Neural crest cell (in vitro differentiated cells): ENCODE measurements at regions not wholly inside any gene's neighbourhood (a gene's known extent, or its start where the extent isn't known, plus 50 kb on each side); places are given as distances from the start of the nearest gene placed in this dataset.

Experiments used
- DNase-seq: peaks from one replicate; pipeline ENCODE4 v3.0.0; 2021; ENCODE audit warnings: low read depth, mixed read lengths, low spot score
- H3K27ac Mint-ChIP-seq: one replicate; pipeline ENCODE4 v1.8.0; 2021; ENCODE audit warnings: mild to moderate bottlenecking, mixed read lengths; ENCODE audit not compliant: unreplicated experiment
- H3K27me3 Mint-ChIP-seq: 2 replicates; pipeline ENCODE4 v1.8.0; 2021; ENCODE audit warnings: low read depth, mild to moderate bottlenecking, mixed read lengths
- H3K36me3 Mint-ChIP-seq: 2 replicates; pipeline ENCODE4 v1.8.0; 2021; ENCODE audit warnings: low read depth, mild to moderate bottlenecking, mixed read lengths
- H3K4me1 Mint-ChIP-seq: 2 replicates; pipeline ENCODE4 v1.8.0; 2021; ENCODE audit warnings: mixed read lengths
- H3K4me3 Mint-ChIP-seq: one replicate; pipeline ENCODE4 v1.8.0; 2021; ENCODE audit warnings: mild to moderate bottlenecking, mixed read lengths
- H3K9me3 Mint-ChIP-seq: 2 replicates; pipeline ENCODE4 v1.8.0; 2021; ENCODE audit warnings: mixed read lengths
- CTCF ChIP-seq: fragments of 200-600 bp; sonication (generic); conservative IDR thresholded peaks from 2 replicates; pipeline ENCODE4 v1.5.0; 2021; ENCODE audit warnings: antibody characterized with exemption, mild to moderate bottlenecking

GRCh38 chr1:8202182-8202905 is 115.6 kb upstream of the SLC45A1 start:
- no peak for DNase-seq

GRCh38 chr1:8201331-8201861 is 116.5 kb upstream of the SLC45A1 start:
- Mint-ChIP-seq H3K4me3 (no peak overlapping the region), H3K9me3 (no peaks in the 10 kb centered on the region), H3K4me1 (peaks cover 17% of the 10 kb centered on the region), H3K36me3 (no peaks in the 10 kb centered on the region), H3K27ac (no peak overlapping the region), H3K27me3 (no peaks in the 10 kb centered on the region)
- no peak for DNase-seq
- no peak for TF ChIP-seq CTCF

More at GRCh38 chr1:8202182-8202905, 115.6 kb upstream of the SLC45A1 start:
- Mint-ChIP-seq H3K27ac (no peak overlapping the region), H3K36me3 (no peaks in the 10 kb centered on the region), H3K9me3 (no peaks in the 10 kb centered on the region), H3K4me1 (peaks cover 24% of the 10 kb centered on the region), H3K4me3 (no peak overlapping the region), H3K27me3 (no peaks in the 10 kb centered on the region)
- TF ChIP-seq CTCF = no peak

- no peaks in the 10 kb centered on the region for H3K27me3 Mint-ChIP-seq
- no peak for DNase-seq
- no peaks in the 10 kb centered on the region for H3K9me3 Mint-ChIP-seq
- peaks cover 16% of the 10 kb centered on the region for H3K4me1 Mint-ChIP-seq
- H3K27ac Mint-ChIP-seq = no peak overlapping the region
- no peak overlapping the region for H3K4me3 Mint-ChIP-seq
- no peaks in the 10 kb centered on the region for H3K36me3 Mint-ChIP-seq
- no peak for TF ChIP-seq CTCF
Observed at GRCh38 chr1:8200317-8201115, 117.4 kb upstream of the SLC45A1 start.

- H3K4me1 Mint-ChIP-seq = peaks cover 16% of the 10 kb centered on the region
Observed at GRCh38 chr1:8198522-8198921, 119.4 kb upstream of the SLC45A1 start.

More at GRCh38 chr1:8198522-8198921, 119.4 kb upstream of the SLC45A1 start:
- Mint-ChIP-seq H3K9me3 (no peaks in the 10 kb centered on the region), H3K4me3 (no peak overlapping the region), H3K27ac (no peak overlapping the region), H3K27me3 (no peaks in the 10 kb centered on the region), H3K36me3 (no peaks in the 10 kb centered on the region)
- no peak for DNase-seq
- TF ChIP-seq CTCF = no peak
